ENCODE measurements at regions not wholly inside any gene's neighbourhood (a gene's known extent, or its start where the extent isn't known, plus 50 kb on each side); places are given as distances from the start of the nearest gene placed in this dataset.
"Not testable (repeated sequence)": the region's sequence is repeated elsewhere in the genome, so short reads cannot be mapped to it uniquely, and the experiment has no call there.

GRCh38 chr3:23729362-23729761 is 76.4 kb upstream of the UBE2E1 start:
- not testable (repeated sequence) for TF ChIP-seq POLR2AphosphoS5 (IDR thresholded peaks at IDR 0.05; ENCODE audit: low read depth, low read length); POLR2A (IDR thresholded peaks at IDR 0.05; ENCODE audit: low read depth, low read length); TAF1 (IDR thresholded peaks at IDR 0.05; ENCODE audit: borderline replicate concordance, low read depth, low read length)

All from GM12892 (cell line).